MM.1S (cell line): ENCODE measurements at regions not wholly inside any gene's neighbourhood (a gene's known extent, or its start where the extent isn't known, plus 50 kb on each side); places are given as distances from the start of the nearest gene placed in this dataset.
"Not testable (repeated sequence)": the region's sequence is repeated elsewhere in the genome, so short reads cannot be mapped to it uniquely, and the experiment has no call there.

Experiments
- DNase-seq: peaks from one replicate; pipeline ENCODE4 v3.0.0-alpha.2; 2015
- H2AFZ ChIP-seq: fragments of 300-600 bp; sonication (generic); 2 replicates; pipeline ENCODE4 v1.6.0; 2016; ENCODE audit warnings: antibody characterized with exemption, low read length
- H3F3A ChIP-seq: fragments of 300-600 bp; sonication (generic); 2 replicates; pipeline ENCODE4 v1.6.1; 2016; ENCODE audit warnings: mild to moderate bottlenecking, antibody characterized with exemption, low read length, moderate library complexity, mixed read lengths; ENCODE audit not compliant: insufficient read depth
- H3K27ac ChIP-seq: fragments of 300-600 bp; sonication (generic); 2 replicates; pipeline ENCODE4 v1.5.1; 2016; ENCODE audit warnings: mild to moderate bottlenecking, low read length
- H3K27me3 ChIP-seq: fragments of 300-600 bp; sonication (generic); replicated peaks from 2 replicates; pipeline ENCODE4 v1.6.0; 2016; ENCODE audit warnings: low read length; ENCODE audit not compliant: insufficient read depth
- H3K36me3 ChIP-seq: fragments of 300-600 bp; sonication (generic); replicated peaks from 2 replicates; pipeline ENCODE4 v1.6.1; 2016; ENCODE audit warnings: mild to moderate bottlenecking, low read length, mixed read lengths; ENCODE audit not compliant: insufficient read depth
- H3K4me1 ChIP-seq: fragments of 300-600 bp; sonication (generic); 2 replicates; pipeline ENCODE4 v1.6.1; 2016; ENCODE audit warnings: low read length, mixed read lengths
- H3K4me2 ChIP-seq: fragments of 300-600 bp; sonication (generic); 2 replicates; pipeline ENCODE4 v1.6.0; 2016; ENCODE audit warnings: low read depth, low read length
- H3K4me3 ChIP-seq: fragments of 300-600 bp; sonication (generic); 2 replicates; pipeline ENCODE4 v1.5.1; 2016; ENCODE audit warnings: low read length, mixed read lengths
- H3K79me2 ChIP-seq: fragments of 300-600 bp; sonication (generic); 2 replicates; pipeline ENCODE4 v1.6.1; 2016; ENCODE audit warnings: mixed run types, low read length, mixed read lengths
- H3K9ac ChIP-seq: fragments of 300-600 bp; sonication (generic); 2 replicates; pipeline ENCODE4 v1.6.1; 2016; ENCODE audit warnings: low read length, mixed read lengths
- H3K9me2 ChIP-seq: fragments of 300-600 bp; sonication (generic); replicated peaks from 2 replicates; pipeline ENCODE4 v1.6.1; 2016; ENCODE audit warnings: mild to moderate bottlenecking, low read length, mixed read lengths; ENCODE audit not compliant: insufficient read depth
- H3K9me3 ChIP-seq: fragments of 300-600 bp; sonication (generic); replicated peaks from 2 replicates; pipeline ENCODE4 v1.6.1; 2016; ENCODE audit warnings: mild to moderate bottlenecking, low read length, mixed read lengths; ENCODE audit not compliant: insufficient read depth
- H4K20me1 ChIP-seq: fragments of 300-600 bp; sonication (generic); 2 replicates; pipeline ENCODE4 v1.6.1; 2016; ENCODE audit warnings: mild to moderate bottlenecking, low read length, moderate library complexity, mixed read lengths; ENCODE audit not compliant: insufficient read depth
- CTCF ChIP-seq: fragments of 300-600 bp; sonication (generic); IDR thresholded peaks from 2 replicates; pipeline ENCODE4 v1.5.1; 2016; ENCODE audit warnings: antibody characterized with exemption, low read length, mixed read lengths
- EZH2 ChIP-seq: fragments of 300-600 bp; sonication (generic); optimal IDR thresholded peaks from 2 replicates; pipeline ENCODE3; 2017; ENCODE audit warnings: low read depth, mild to moderate bottlenecking, antibody characterized with exemption, low read length, mixed read lengths
- EZH2phosphoT487 ChIP-seq: fragments of 300-600 bp; sonication (generic); IDR thresholded peaks from 2 replicates; pipeline ENCODE4 v1.6.1; 2018; ENCODE audit warnings: antibody characterized with exemption, low read length

- Histone ChIP-seq H3K4me1 (no peaks in the 10 kb centered on the region), H3K27me3 (no peaks in the 10 kb centered on the region), H3F3A (no peaks in the 10 kb centered on the region), H3K4me2 (no peak overlapping the region), H3K4me3 (no peak overlapping the region), H3K9ac (no peak overlapping the region), H3K9me2 (no peaks in the 10 kb centered on the region), H2AFZ (no peak overlapping the region), H3K27ac (no peak overlapping the region), H3K9me3 (no peaks in the 10 kb centered on the region), H4K20me1 (no peaks in the 10 kb centered on the region), H3K79me2 (no peaks in the 10 kb centered on the region), H3K36me3 (no peaks in the 10 kb centered on the region)
- TF ChIP-seq CTCF (no peak), EZH2phosphoT487 (no peak), EZH2 (no peak)
- DNase-seq = no peak
Observed at GRCh38 chrX:52576474-52576873, 59.6 kb upstream of the XAGE1B start.

GRCh38 chrX:52574416-52575275, 57.8 kb upstream of the XAGE1B start:
- Histone ChIP-seq H3K36me3 (no peaks in the 10 kb centered on the region), H3K79me2 (no peaks in the 10 kb centered on the region), H4K20me1 (no peaks in the 10 kb centered on the region), H3K4me2 (no peak overlapping the region), H3K27ac (no peak overlapping the region), H3K4me3 (no peak overlapping the region), H3K9ac (no peak overlapping the region), H3F3A (no peaks in the 10 kb centered on the region), H3K4me1 (no peaks in the 10 kb centered on the region), H3K27me3 (no peaks in the 10 kb centered on the region), H3K9me3 (no peaks in the 10 kb centered on the region), H3K9me2 (no peaks in the 10 kb centered on the region), H2AFZ (no peak overlapping the region)
- TF ChIP-seq EZH2 (no peak), CTCF (peak; percentile 55), EZH2phosphoT487 (no peak)
- DNase-seq = peak; percentile 31

DNA sequence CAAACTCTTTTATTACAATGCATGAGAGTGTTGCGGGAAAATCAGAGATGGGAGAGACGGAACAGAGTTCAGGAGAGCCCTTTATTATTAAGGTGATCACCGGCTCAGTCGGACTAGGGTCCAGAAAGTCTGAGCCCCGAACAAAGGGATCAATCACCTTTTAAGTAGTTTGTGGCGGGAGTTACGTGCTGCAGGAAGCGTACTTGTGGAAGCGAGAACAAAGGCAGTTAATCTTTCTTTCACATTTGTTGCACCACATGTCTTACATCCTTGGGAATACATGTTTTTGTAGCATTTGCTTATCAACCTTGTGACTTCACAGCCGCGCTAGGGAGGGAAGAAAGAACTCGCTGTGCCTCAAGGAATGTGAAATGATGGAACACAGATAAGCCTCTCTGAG, 51.3 kb upstream of the XAGE1B start:
- not testable (repeated sequence) for H2AFZ ChIP-seq, H3K79me2 ChIP-seq, H3K9me2 ChIP-seq, H3K27me3 ChIP-seq, DNase-seq, H3K4me2 ChIP-seq, H3K36me3 ChIP-seq, H3K4me3 ChIP-seq, H3K4me1 ChIP-seq, H3K9ac ChIP-seq, H3K9me3 ChIP-seq, H3K27ac ChIP-seq, H4K20me1 ChIP-seq, H3F3A ChIP-seq
